ENCODE measurements at regions not wholly inside any gene's neighbourhood (a gene's known extent, or its start where the extent isn't known, plus 50 kb on each side); places are given as distances from the start of the nearest gene placed in this dataset.
"Not testable (repeated sequence)": the region's sequence is repeated elsewhere in the genome, so short reads cannot be mapped to it uniquely, and the experiment has no call there.

DNA sequence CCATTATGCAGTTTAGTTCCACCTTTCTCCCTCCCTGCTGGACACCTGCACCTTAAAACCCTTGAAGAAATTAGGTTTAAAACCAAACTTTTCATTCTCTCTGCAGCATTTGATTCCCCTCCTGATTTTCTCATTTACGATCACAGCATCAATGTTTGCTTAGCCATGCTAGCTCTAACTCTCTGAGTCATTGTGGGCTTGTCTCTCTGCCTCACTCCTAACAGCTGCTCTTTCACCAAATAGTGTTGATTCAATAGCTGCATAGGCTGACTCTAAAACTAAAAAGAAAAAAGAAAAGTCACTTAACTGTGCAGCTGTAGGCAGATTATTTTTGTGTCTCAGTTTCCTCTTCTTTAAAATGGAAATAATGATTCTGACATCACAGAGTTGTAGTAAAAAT, 1124.9 kb downstream of the DIAPH3 start:
- DNase-seq = no peak

DNA sequence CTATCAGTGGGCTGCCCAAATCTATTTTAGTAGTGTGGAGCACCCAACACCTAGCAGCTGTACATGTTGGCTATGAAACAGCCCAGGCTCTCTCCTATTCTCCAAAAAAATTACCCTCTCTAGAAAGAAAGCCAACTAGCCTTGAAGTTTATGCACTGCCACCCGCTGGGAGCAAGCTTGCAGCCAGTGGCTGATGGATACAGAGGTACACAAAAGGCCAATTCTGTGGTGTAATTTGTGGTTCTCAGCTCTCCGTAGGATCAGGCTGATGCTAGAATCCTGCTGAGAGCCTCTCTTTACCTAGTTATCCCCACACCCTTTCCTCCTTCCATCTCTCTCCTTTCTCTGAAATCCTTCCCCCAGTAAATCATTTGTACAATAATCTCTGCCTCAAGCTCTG, 1120.7 kb downstream of the DIAPH3 start:
- DNase-seq = no peak

DNA sequence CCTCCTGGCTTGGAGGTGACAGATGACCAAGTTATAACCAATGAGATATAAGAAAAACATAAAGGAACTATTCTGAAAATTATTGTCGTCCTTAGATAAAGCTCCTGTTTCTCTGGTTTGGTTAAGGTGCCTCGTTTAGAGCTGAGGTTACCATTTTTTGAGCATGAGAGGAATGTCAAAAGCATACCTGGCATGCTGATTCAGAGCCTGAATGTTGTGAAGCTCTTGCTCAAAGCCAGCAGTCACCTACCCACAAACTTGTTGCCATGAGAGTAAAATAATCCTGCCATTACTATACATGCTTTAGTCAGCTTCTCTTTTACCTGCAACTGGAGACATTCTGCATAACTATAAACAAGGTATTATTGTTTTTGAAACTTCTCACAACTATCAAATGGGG, 1116.2 kb downstream of the DIAPH3 start:
- DNase-seq = peak; percentile 56

DNA sequence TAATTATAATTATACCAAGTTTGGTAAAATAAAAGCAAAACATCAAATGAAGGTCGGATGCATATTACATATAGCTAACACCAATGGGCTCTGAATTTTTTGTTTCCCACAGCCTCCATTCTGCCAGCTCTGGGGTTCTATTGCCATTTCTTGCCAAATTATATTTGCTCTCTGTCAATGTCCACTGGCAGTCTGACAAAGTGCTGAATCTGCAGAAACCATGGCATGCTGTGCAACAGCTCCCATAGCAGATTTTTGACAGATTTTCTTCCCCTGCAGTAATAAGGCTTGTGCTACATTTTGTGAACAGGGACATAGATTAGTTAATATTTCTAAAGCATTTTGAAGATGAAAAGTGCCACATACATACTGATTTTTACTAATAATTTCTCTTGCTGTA, 1102.1 kb downstream of the DIAPH3 start:
- DNase-seq = no peak

DNA sequence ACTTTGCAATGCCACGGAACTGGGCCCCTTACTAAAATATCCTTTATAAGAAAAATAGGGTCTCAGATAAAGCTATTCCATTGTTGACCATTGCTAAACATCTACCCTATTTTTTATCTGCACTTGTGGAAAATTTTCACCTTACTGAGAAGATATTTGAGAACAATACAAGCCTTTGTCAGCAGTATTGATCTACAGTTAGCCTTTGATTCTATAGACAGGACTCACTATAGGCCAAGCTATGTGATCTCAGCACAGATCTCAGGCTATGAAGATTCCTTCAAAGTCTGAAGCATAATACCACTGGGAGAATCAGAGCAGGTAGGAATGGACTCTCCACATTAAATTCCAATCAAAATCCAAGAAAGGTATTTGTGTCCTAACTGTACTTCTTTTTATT, 1099.7 kb downstream of the DIAPH3 start:
- no peak for DNase-seq

DNA sequence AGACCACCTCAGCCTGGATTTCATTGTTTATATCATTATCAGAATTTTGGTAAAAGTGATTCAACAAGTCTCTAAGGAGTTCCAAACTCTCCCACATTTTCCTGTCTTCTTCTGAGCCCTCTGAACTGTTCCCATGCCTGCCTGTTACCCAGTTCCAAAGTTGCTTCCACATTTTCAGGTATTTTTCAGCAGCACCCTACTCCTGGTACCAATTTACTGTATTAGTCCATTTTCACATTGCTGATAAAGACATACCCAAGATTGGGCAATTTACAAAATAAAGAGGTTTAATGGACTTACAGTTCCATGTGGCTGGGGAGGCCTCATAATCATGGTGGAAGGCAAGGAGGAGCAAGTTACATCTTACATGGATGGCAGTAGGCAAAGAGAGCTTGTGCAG, 1087.3 kb downstream of the DIAPH3 start:
- DNase-seq = not testable (repeated sequence)

DNA sequence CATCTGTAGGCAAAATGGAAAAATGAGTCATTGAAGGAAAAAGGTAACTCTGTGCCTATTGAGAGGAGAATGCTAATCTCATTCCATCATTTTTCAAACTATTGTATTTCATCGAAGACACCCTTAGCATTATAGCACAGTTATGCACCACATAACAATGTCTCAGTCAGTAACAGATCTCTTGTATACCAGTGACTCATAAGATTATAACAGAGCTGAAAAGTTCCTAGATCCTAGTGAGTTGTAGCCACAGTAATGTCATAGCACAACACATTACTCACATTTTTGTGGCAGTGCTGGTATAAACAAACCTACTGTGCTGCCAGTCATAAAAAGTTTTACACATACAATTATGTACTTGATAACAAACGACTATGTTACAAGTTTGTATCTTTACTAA, 1077.6 kb downstream of the DIAPH3 start:
- DNase-seq = no peak

DNA sequence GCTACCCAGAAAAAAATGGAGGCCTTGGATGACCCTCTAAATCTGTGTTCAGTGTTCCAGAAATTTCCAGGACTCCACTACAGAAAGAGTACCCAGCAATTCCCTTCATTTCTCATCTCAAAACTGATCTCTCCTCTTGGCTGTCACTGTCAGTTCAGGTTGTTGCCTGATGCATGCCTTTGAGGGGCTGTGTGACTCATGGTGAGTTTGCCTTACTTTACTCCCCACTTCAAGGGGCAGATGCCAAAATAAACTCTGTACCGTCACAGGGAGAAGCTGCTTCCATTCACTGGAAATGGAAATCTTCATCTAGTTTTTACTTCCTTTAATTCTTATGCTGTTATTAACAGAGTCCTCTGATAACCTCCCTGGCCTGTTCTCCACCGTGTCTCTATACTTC, 1075.0 kb downstream of the DIAPH3 start:
- no peak for DNase-seq

DNA sequence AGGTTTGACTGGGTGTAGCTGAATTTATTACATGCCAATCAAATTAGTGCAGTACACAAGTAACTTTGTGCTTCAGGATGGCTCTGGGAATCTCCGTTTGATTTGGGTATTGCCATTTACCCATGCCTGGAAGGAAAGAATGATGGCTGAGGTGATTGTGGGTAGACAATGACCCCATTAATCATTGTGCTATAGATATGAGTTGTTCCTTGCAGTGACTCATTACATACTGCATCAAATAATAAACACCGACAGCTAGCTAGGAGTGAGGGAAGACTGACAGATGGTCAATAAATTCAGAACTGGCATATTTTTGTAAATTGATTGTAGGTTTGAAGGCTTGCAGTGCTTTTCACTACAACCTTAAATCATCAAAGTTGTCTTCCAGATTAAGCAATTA, 1069.5 kb downstream of the DIAPH3 start:
- no peak for DNase-seq

DNA sequence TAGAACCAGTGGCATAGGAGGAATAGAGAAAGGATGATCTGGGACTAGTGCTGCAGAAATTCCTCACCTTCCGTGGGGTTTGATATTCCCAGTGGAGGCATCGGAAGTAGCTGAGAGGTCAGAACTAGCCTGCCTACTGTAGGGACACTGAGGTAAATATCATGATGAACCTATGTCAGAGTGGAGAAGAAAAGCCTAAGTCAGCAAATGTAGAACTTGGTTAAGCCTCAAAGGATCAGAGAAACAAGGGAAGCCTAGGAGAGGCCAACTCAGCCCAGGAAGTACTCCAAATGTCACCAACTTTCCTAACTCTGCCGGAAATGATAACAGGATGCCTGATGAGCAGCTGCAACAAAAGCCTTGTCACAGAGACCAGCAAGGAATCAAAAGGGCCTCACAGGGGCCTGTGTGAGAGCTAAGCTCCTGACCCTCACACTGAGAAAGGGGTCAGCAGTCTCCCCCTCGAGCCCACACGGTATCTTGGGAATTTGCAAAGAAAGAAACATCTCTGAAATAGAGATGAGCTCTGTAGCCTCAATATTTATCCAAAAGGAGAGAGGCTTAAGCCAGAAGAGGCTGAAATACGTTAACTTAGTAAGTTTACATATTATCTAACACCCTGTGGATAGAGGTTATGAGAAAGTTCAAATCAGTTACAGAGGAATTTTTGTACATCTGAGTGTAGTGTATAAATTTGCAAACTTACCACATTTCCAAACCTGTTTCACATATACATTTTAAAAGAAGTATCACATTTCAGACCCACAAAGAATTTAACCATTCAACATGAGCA, 1064.3 kb downstream of the DIAPH3 start:
- no peak for DNase-seq

DNA sequence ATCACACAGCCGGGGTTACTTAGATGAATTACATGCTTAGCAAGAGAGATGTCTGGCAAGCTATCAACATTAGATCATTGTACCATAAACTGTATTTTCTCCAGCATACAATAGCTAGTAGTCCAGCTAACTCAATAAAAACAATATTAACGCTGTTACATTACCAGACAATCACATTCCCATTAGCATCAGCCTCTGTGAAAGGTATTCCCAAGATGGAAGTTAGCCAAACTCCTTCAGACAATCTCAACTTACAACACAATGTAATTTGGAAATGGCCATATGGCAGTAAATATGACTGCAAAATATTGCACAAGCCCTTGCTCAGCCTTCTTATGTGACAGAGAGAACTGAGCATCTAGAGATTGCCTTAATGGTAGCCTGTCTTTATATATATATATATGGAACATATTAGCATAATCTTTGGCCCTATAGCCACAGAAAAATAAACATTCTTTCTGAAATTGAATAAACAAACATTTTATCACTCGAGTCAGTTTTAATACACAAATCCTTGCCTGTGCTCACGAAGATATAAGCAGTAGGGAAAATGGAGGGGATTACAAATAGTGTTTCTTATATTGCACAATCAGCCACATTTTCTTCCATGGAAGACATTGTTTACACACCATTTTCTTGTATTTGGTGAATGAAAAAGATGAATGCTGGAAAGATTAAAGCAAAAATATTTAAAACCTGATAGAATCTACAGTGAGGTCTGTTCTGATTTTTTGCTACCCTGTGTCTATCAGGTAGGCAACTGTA, 1060.5 kb downstream of the DIAPH3 start:
- no peak for DNase-seq

DNA sequence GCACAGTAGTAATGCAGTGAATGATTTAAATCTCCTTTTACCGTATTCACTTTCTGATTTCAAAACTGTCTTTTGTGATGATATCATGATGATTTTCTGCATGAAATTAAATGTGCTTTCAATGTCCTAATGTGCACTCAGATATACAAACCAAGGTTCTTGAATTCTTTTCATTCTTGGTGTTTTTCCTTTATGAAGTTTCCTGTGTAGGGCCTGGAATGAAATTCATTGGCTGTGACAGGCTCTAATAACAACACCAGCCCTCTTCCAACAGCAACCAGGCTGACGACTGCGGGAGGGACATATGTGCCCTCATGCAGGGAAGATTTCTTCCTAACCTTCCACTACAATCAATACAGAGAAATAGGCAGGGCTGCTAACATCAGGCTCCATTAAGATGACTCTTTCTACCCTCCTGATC, 1052.0 kb downstream of the DIAPH3 start:
- no peak for DNase-seq

DNA sequence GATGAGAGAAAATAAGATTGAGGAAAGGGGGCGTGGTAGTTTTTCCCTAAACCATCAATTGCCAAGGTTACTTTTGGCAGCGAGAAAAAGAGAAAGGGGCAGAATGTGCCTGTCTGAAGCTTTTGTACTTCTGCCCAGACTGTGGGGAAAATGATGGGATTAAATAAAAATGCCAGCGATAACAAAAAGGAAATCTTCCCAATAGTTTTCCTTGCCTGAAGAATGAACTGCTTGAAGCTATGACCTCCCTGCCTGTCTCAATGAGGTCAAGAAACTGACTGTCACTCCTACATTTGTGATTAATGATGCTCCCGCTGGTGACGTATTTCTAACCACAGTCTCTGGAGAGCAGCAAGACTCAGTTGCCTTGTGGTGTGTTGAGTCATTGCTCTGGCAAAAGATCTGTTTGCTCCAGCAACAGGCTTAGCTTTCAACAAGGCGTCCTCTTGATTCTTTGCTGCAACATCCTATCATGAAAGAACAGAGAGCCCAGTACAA, 1051.5 kb downstream of the DIAPH3 start:
- DNase-seq = peak; percentile 85

DNA sequence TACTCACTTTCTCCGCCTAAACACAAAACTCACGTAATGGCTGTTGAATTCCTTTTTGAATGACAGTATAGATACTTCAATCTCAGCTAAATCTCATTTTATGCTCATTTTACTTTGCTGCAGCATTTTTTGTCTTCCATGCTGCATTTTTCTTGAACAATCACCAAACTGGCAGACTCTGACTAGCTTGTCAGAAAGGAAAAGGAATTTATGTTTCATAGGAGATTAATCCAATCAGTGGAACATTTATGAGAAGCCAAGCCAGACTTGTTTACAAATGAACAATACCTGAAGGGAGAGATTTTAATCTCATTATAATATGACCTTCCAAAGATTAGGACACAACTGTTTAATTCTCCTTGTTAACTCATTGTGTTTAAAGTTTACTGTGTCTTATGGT, 1044.3 kb downstream of the DIAPH3 start:
- no peak for DNase-seq

DNA sequence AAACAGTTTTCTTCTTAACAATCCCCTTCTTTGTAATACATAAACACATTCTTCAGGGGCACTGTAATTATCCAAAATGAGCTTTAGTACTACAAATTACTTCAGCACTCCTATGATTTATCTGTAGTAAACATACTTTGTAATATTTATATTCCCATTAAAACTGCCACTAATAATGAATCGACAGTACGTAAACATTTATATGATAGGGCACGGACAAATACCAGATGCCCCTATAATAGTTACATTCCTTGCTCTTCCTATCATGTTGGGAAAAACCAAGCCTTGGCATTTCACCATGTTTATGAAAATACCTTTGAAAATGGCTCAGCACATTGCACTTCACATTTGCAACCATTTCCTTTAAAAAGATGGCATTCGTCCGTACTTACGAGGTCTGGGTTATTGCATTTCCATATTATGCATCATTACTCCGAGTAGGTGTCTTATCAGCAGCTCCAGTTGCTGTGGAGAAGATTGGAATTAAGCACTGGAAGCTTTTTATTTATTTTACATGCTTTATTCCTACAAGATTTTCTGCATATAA, 1043.4 kb downstream of the DIAPH3 start:
- no peak for DNase-seq

DNA sequence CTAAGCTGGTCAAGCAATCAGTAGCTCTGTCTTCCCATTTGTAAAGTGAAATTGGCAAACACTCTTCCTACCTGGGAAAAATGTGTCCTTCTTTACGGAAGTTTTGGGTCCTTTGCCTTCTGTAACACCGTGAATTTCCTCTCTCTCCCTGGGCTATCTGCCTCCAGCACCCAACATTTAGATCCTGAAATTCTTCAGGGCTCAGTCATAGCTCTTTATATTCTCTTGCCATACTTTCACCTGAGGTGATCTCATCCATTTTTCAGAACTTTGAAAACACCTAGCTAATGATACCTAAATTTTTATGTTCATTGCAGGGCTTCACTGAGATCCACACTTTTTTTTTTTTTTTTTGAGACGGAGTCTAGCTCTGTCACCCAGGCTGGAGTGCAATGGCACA, 1042.2 kb downstream of the DIAPH3 start:
- no peak for DNase-seq

DNA sequence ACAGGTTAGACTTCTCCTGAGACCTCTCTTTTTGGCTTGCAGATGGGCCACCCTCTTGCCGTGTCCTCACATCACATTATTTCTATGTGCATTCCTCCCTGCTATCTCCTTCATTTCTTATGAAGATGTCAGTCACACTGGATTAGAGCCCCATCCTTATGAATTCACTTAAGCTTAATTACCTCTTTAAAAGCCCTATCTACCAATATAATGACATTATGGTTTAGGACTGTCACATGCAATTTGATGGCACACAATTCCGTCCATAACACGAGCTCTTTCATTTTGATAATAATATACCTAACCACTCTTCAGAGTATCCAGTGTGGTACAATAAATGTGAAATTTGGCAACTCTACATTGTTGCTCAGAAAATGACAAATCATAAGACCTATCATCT, 1037.3 kb downstream of the DIAPH3 start:
- no peak for DNase-seq

DNA sequence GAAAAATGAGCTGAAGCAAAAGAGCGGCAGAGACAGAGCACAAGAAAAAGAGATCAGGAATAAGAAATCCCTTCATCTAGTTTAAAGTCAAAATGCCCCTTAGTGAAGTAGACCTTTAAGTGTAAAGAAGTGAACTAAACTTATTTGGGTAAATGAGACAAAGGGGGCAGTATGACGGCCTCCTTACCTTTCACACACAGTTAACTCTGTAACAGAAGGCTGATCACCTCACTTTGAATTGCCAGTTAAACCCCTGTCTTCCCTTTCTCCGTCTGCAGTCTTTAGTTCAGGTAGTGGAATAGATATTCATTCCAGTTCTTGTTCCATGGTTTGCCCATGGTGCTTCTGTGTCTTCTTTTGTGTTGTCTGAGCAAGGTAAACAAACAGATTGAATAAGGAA, 1029.8 kb downstream of the DIAPH3 start:
- DNase-seq = no peak

DNA sequence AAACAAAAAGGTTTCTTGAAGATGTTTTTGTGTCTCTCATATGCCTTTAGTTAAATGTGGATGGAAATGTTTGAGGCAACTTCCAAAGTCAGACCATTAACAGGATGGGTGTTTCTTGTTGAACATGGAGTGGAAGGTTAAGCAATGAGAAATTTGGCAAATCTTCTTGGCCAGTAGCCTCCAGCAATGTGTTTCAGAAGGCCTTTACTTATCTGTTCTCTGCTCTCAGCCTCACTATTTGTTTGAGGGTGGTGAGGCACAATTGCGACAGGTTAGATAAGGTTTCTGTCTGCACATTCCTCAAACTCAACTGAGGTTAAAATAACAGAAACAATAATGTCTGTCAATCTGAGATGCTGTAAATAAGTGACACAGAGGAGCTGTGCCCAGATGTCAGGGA, 1019.0 kb downstream of the DIAPH3 start:
- no peak for DNase-seq

DNA sequence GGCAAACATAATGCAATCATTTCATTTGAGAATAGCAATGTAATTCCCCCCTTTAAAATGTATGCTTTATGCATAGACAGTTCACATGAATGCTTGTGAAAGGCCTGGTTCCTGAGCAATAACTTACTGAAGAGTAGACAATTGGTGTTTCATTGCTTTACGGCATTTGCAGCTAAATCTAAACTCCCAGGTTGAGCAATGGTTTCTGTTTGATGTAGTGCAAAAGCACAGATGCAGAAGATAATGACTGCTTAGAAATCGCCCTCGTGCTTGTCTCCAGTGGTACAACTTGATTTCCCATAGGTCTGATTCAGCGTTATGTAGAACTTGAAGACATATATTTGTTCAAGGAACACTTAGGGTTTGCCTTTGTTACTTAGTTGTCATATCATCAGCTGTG, 1018.3 kb downstream of the DIAPH3 start:
- DNase-seq = no peak

DNA sequence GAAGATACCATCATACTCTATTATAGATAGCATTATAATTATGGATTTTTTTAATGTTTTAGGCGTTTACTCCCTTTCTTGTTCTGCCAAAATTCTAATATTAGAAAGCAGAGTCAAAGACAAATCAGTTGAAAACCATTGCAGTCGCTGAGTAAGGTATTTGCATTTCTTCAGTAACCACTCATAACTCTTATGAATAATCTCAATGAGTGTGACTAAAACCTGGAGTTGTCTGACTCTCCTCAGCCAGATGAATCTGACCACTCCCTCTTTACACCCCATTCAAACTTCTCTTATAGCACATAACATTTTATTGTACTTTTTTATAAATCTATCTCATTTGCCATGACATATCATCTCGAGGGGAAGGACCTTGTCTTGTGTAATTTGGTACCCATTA, 1006.5 kb downstream of the DIAPH3 start:
- no peak for DNase-seq

DNA sequence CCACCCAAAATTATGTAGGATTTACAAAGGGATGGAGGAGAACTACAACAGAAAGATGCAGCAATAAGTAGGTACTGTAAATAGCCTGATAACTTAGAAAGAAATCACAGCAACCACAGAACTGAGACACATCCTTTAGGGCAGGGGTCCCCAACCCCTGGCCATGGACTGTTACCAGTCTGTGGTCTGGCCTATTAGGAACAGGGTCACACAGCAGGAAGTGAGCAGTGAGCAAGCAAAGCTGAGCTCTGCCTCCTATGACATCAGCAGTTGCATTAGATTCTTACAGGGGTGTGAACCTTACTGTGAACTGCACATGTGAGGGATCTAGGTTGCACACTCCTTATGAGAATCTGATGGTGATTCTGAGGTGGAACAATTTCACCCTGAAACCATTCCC, 997.6 kb downstream of the DIAPH3 start:
- DNase-seq = no peak

DNA sequence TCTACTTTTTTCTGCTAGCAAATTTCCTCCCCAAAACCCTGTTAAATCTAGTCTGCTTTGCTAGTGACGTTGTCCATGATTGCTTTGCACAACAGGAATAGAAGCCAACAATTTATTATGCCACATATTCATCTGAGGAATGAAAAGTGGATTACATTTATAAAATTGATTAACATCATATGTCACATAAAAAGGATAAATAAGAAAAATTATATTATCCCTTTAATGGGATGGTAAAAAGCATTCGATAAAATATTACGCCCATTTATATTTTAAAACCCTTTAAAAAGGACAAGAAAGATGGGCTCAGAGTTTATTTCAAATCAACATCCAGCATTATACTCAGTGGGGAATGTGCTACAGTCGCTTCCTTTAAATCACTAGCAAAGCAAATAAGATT, 991.7 kb downstream of the DIAPH3 start:
- DNase-seq = no peak

DNA sequence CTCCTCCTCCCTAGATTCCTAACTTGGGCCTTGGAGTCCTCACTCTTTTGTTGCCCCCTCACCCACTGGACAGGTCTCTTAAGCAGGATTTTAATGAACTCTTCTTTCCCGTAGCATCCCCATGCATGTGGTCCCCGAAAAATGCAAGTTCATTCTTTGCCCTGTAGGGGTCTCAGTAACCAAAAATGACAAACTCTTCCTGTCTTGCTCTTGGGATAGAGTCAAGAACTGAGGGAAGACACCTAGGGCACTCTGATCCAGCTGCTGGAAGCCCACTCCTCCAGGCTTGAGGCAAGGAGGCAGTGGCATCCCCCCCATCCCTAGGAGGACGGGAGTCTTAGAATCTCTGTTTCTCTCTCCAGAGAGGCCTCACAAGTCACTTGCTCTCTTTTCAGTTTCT, 987.0 kb downstream of the DIAPH3 start:
- no peak for DNase-seq

Measured in islet precursor cell (in vitro differentiated cells).